ENCODE measurements at regions not wholly inside any gene's neighbourhood (a gene's known extent, or its start where the extent isn't known, plus 50 kb on each side); places are given as distances from the start of the nearest gene placed in this dataset.
"Not testable (repeated sequence)": the region's sequence is repeated elsewhere in the genome, so short reads cannot be mapped to it uniquely, and the experiment has no call there.

DNA sequence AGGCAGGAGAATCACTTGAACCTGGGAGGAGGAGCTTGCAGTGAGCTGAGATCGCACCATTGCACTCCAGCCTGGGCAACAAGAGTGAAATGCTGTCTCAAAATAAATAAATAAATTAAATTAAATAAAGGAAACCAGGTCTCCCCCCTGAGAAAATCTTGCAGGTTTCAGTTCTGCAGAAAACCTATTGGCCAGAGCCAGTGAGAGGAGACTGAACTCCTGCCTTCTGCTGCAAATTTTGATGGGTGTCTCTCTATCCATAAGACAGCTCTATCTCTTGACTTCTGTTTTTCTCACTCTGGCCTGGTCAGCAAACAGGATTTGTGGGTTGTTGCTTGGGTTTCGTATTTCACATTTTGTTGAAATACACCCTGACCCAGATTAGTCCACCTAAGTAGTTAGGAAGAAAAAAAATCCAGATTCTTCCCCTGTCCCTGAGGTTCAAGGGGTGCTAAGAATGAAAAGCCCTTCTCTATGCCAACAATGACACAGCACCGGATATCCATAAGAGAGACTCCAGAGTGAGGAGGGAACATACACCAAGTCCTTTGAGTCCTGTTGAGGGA lies 86.7 kb upstream of the MAP4K4 start:
- DNase-seq (ENCODE audit: low read depth, low spot score): no peak

DNA sequence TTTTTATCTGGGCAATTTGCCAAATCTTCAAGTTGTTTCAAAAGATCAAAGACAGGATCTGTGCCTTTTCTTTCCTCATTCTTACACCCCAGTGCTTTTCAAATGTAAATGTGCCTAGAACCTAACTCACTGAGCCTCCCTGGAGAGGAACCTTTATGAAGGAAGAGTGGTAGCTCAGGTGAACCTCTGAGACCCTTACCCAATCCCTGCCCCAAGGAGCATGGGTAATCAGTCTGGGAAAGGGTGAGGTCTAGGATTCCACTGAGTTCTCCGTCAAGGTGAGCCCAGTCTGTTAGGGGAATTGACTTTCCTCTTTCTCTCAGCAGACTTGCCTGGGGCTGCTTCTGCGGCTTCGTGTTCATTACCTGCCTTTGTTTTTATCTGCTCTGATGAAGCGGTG lies 88.1 kb upstream of the MAP4K4 start:
- DNase-seq (ENCODE audit: low read depth, low spot score): no peak

DNA sequence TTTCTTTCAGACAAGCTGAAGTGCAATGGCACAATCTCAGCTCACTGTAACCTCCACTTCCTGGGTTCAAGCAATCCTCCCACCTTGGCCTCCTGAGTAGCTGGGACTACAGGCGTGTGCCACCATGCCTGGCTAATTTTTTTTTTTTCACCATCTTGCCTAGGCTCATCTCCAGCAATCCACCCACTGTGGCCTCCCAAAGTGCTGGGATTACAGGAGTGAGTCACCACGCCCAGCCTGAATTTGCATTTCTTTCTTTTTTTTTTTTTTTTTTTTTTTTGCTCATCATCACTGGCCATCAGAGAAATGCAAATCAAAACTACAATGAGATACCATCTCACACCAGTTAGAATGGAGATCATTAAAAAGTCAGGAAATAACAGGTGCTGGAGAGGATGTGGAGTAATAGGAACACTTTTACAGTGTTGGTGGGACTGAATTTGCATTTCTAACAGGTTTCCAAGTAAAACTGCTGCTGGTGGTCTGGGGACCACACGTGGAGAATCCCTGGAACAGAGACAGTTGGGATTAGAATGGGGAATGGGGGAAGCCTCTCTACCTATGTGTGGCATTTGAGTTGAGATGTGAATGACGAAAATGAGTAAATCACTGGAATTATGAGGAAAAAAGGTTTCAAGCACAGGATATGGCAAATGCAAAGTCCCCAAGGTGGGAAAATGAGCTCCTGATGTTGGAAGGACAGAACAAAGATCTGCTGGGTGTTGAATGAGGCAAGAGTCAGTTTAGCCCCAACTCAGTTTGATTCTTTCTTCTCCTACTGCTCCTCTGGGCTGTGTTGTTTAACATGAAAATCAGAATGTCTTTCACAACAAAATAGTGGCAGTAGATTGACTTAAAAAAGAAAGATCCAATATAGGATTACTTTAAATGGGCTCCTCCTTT lies 88.8 kb upstream of the MAP4K4 start:
- DNase-seq (ENCODE audit: low read depth, low spot score): no peak

DNA sequence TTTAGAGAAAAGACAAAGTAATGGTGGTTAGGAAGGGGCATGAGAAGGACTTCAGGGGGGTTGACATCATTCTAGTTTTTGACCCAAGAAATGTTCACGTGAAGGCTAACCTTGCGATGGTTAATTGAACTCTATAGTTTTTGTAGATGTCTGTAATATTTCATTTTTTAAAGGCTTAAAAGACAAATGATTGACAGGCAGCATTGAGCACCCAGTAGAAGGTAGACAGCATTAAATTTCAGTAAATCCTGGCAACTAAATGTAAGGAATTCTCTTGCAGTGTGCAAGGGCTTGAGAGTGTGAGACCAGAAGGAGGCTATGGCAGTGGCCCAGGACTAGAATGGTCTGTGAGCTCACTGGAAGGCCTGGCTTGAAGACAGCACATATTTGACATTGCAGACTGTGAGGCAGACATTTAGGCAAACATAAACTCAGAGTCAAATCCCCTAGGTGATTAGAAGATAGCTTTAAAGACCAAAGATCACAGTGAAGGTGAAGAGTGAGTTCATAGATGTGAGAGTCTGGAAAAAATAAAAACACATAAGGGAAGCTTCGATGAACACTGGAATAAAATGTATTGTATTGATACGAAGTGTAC lies 100.1 kb upstream of the MAP4K4 start:
- DNase-seq (ENCODE audit: low read depth, low spot score): no peak

DNA sequence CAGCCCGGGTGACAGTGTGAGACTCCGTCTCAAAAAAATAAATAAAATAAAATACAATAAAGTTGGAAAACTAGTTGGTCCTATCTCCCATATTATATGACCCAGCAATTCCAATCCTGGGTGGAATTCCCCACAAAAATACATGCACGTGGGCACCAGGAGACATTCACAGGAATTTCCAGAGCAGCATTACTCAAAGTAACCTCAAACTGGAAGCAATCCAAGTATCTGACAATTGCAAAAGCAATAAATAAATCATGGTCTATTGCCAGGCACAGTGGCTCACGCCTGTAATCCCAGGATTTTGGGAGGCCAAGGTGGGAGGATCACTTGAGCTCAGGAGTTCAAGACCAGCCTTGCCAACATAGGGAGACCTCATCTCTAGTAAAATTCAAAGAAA lies 101.2 kb upstream of the MAP4K4 start:
- no peak for DNase-seq (ENCODE audit: low read depth, low spot score)

DNA sequence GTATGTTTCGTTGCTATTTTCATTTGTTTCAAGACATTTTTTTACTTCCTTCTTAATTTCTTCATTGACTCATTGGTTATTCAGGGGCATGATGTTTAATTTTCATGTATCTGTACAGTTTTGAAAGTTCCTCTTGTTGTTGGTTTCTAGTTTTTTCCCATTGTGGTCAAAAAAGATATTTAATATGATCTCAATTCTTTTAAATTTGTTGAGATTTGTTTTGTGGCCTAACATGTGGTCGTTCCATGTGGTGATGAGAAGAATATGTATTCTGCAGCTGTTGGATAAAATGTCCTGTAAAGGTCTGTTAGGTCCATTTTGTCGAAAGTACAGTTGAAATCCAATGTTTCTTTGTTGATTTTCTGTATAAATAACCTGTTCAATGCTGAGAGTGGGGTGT lies 110.3 kb upstream of the MAP4K4 start:
- no peak for DNase-seq (ENCODE audit: low read depth, low spot score)

DNA sequence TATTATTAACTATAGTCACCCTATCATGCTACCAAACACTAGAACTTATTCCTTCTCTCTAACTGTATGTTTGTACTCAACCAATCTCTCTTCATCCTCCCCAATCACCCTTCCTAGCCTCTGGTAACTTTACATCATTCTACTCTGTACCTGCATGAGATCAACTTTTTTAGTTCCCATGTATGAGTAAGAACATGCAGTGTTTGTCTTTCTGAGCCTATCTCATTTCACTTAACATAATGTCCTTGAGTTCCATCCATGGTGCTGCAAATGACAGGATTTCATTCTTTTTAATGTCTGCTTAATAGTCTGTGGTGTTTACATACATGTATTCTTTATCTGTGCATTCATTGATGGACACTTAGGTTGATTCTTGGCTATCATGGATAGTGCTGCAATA lies 108.9 kb upstream of the RFX8 start:
- no peak for DNase-seq (ENCODE audit: low read depth, low spot score)

DNA sequence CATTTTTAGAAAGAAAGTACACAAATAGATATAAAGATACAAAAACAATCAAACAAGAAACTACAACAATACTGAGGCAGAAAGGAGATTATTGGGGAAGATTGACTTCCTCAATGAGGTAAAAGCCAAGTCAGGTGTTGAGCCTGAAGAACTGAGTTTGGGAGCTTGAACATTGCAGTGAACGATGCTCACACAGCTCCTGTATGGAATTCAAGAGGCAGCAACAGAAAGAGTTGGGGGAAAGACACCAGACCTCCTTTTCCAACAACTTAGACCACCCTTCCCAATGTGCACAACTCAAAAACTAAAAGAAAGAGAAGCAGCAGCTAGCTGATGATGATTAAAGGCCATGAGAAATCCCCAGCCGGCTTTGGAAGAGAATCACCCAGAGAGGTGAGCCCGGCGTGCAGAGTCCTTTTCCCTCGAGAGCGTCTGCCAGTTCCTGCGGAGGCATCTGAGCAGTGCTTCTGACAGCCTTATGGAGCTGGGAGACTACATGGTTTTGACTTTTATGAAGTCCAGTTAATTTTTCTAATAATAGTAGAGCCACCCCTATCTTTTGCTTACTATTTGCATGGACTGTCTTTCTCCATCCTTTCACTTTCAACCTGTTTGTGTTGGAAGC lies 106.9 kb upstream of the RFX8 start:
- no peak for DNase-seq (ENCODE audit: low read depth, low spot score)

DNA sequence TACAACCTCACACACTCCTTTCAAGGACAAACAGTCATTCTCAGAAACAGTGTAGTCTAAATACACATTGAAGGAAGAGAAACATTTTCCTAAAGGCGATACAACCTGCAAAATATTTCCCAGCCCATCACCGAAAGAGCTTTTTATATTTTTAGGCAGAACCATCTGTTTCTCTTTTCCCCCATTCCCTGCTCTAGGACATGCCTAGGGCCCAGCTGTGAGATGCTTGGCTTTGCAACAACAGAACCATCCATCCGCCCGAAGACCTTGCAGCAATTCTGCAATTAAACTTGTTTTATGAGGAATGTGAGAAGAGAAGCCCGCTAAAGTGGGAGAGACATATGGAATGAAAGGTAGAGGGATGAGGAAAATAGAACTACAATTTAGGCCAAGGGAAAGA lies 105.6 kb upstream of the RFX8 start:
- no peak for DNase-seq (ENCODE audit: low read depth, low spot score)

DNA sequence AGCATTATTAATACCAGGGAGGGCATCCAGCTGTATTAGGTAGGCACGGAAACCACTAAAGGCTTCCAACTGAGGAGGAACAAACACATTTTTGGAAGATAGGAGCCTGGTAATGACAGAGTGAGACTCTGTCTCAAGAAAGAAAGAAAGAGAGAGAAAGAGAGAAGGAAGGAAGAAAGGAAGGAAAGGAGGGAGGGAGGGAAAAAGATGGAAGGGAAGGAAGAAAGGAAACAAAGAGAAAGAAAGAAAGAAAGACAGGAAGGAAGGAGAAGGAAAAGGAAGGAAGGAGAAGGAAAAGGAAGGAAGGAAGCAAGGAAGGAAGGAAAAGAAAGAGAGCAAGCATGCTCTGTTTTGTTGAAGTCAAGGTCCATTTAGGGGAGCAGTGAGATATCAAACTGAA lies 103.8 kb upstream of the RFX8 start:
- DNase-seq (ENCODE audit: low read depth, low spot score): no peak

DNA sequence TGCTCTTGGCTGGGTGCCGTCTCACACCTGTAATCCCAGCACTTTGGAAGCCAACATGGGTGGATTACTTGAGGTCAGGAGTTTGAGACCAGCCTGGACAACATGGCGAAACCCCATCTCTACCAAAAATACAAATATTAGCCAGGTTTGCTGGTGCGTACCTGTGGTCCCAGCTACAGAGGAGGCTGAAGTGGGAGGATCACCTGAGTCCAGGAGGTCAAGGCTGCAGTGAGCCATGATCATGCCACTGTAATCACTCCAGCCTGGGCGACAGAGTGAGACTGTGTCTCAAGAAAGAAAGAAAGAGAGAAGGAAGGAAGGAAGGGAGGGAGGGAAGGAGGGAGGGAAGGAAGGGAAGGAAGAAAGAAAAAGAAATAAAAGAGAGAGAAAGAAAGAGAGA lies 103.2 kb upstream of the RFX8 start:
- DNase-seq (ENCODE audit: low read depth, low spot score): not testable (repeated sequence)

DNA sequence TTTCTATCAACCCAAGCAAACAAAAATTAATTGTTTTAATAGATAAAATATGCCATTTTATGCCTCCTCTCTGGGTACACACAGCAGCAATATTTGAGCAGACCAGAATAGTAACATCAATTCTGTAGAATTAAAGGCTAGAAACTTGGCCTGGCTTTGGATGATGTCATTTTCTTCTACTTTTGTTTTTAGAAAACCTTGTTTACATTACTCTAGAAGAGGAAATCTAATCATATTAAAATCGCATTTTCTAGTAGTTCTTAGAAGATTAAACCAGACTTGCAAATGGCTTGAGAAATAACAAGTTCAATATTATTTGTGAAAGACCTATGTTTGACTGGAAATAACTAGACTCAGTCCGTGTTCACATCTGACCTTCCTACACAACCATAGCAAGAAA lies 102.3 kb upstream of the RFX8 start:
- no peak for DNase-seq (ENCODE audit: low read depth, low spot score)

DNA sequence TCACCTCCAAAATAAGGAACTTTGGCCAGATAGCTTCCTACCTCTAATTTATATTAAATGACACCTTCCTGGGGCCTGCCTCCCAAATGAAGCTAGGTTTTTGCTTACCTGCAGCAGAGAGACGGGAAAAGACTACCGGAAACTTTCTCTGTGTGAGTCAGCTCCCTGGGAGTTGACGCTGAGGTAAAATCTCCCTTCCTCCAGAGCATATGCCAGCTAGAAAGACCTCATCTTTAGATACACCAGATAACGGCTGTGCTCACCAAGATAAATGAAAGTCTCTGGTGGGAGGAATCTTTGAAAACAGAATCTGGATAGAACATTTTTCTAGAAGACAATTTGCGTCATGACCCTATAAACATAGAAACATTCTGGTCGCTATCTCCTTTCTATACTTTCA lies 99.7 kb upstream of the RFX8 start:
- no peak for DNase-seq (ENCODE audit: low read depth, low spot score)

DNA sequence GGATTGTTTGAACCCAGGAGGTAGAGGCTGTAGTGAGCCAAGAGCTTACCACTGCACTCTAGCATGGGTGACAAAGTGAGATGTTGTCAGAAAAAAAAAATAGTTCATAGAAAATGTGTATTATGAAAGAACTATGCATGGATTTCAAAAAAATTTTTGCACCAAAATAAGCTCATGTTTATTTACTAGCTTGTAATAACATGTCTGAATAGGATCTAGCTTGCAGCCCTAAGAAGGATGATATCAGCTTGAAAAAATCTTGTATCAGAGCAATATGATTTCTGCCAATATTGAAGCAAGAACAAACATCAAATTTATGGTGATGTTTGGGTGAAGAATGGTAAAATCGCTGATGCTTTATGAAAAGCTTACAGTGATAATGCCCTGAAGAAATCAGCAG lies 97.0 kb upstream of the RFX8 start:
- DNase-seq (ENCODE audit: low read depth, low spot score): no peak

DNA sequence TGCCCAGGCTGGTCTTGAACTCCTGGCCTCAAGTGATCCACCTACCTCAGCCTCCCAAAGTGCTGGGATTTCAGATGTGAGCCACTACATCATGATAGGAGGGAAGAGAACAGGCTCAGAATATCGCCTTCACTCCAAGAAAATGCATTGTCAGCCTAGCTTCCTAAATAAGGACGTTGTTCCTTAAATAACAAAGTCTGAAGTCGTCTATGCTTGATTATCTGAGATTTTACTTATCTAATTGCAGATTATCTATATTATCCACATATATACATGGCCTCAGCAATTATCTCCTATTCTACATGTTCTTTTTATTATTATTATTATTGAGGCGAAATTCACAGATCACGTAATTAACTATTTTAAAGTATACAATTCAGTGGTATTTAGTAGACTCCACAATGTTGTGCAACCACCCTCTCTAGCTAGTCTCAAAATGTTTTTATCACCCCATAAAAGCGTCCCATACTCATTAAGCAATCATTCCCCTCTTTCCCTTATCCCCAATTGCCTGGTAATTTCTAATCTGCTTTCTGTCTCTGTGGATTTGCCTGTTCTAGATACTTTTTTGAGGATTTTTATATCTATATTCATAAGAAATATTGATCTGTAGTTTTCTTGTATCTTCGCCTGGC lies 95.1 kb upstream of the RFX8 start:
- DNase-seq (ENCODE audit: low read depth, low spot score): no peak

DNA sequence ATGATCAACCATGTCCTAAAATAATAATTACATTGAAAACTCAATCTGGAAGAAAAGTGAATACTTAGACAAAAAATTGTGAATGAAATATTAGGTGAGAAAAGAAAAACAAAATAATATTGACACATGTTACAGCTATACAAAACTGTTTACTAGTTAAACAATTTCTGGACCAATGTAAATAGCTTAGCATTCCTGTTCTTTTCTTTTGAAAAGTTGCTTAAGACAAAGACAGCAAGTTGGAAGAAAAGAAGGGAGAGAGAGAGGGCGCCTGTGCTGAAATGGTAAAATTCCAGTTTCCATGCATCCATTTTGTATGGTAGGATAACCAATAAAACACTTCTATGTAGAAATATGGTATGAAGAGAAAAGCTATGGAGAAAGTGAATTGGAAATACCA lies 94.1 kb upstream of the RFX8 start:
- no peak for DNase-seq (ENCODE audit: low read depth, low spot score)

DNA sequence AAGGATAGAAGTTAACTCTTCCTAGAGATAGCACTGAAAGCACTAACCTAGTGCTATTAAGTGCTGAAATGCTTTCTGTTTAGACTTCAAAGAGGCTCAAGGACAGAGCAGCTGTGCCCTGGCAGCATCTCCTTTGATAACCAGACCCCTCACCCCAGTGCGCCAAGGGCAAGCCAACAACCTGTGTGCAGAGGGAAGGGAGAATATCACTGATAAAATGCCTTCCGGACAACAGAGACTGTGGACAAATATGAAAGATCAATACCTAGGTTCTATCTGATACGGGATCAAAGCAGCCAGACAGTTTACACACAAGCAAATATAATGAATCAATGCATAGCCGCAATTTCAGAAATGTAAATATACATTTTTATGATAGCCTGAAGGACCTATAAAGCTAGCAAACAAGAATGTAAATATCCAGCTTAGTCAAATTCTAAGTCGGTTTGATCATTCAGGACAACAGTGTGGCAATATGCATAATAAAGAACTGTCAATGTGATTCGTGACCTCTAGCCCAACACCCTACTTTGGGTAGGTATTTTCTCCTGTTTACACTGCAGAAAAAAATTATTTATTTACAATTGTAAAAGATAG lies 91.8 kb upstream of the RFX8 start:
- DNase-seq (ENCODE audit: low read depth, low spot score): no peak

DNA sequence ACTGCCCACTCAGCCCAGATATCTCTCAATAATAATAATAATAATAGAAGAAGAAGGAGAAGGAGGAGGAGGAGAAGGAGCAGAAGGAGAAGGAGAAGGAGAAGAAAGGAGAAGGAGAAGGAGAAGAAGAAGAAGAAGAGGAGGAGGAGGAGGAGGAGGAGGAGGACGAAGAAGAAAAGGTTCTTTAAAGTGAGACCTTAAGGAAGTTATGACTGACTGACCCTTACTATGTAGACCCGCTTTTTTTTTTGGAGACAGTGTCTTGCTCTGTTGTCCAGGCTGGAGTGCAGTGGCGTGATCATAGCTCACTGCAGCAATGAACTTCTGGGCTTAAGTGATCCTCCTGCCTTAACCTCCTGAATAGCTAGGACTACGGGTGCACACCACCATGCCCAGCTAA lies 88.9 kb upstream of the RFX8 start:
- DNase-seq (ENCODE audit: low read depth, low spot score): no peak

DNA sequence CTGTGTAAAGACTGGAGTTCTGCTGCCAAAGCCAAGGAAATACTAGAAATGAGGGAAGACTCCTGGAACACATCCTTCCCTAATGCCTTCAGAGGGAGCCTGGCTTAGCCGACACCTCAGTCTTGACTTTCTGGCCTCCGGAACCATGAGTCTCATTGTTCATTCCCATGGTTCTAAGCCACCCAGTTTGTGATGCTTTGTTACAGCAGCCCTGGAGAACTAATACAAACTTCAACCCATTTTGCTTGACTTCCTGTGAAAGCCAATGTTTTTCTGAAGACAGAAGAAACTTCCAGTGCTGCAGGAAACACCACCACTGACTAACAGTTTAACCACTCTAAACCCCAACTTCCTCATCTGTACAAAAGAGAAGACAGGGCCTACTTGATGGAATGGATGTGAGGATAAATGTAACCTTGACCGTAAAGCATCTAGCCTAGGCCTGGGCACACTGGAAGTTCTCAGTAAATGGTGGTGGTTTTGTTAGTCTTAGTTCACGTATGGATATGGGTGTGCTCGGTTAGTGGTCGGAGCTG lies 85.9 kb upstream of the RFX8 start:
- DNase-seq (ENCODE audit: low read depth, low spot score): no peak

DNA sequence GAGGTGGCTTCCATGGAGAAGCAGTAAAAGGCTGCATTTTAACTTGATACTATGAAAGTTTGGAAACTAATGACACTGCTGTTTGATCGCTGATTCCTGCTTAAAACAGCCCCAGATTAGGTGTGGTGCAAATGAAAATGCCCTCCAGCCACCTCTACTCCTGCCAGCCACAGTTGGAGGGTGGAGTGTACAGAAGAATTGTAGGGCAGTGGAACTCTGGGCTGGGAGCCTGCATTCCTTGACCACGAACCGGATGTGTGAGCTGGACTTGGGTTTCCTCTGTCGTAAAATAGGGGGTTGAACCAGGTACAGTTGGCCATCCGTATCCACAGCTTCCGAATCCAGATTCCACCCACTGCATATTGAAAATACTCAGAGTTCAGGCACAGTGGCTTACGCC lies 84.6 kb upstream of the RFX8 start:
- no peak for DNase-seq (ENCODE audit: low read depth, low spot score)

DNA sequence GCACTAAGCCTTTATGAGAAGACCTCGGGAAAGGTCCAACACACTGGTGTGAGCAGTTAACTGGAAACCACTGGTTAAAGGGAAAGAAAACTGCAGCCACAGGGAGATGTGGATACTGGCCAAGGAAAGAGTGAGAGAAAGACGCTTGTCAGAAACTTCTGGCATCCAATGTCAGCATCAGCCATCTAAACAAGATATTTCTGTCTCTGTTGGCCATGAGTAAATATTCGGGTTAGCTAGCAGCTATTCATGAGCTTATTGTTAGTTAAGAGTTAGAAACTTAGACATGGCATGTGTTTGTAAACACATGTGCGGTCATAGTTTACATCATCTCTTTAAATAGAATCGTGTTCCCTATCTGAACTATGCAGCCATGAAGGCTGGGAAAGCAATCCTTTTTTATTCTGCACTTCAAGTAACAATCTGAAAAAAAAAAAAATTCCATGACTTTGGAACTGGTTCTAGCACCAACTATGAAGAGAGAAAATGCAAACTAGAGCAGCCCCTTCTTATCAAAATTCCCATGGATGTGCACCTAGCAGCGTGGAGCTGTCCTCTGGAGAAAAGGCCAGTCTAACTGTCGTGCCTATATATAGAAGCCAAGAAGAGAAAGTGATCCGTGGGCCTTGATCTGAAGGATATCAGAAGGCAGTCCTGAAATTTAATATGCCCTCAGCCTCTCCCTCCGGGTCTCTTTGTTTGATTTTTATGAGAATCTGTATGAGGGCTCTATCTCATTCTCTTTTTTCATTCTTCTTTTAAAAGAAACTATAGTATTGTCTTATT lies 84.0 kb upstream of the RFX8 start:
- no peak for DNase-seq (ENCODE audit: low read depth, low spot score)
